Vagina (tissue), 2 donors: ENCODE measurements at regions not wholly inside any gene's neighbourhood (a gene's known extent, or its start where the extent isn't known, plus 50 kb on each side); places are given as distances from the start of the nearest gene placed in this dataset.

ENCODE experiments used
- DNase-seq, 2 donors: peaks; one replicate each; pipeline ENCODE4 v3.0.0-alpha.2; 2017; ENCODE audit errors: extremely low spot score in 2 of 2
- H3K27ac ChIP-seq: fragments of 200-600 bp; sonication (generic); one replicate; pipeline ENCODE4 v1.5.1; 2019
- H3K27me3 ChIP-seq: fragments of 200-600 bp; sonication (generic); one replicate; pipeline ENCODE4 v1.5.1; 2019
- H3K36me3 ChIP-seq, 2 donors: fragments of 200-600 bp; sonication (generic); one replicate each; pipeline ENCODE4 v1.5.1; 2017 to 2019
- H3K4me1 ChIP-seq: fragments of 200-600 bp; sonication (generic); one replicate; pipeline ENCODE4 v1.5.1; 2019
- H3K4me3 ChIP-seq, 2 donors: fragments of 200-600 bp; sonication (generic); 1 replicate in 1 of 2; 2 replicates in 1 of 2; pipeline ENCODE4 v1.5.1; 2016 to 2019
- H3K9me3 ChIP-seq: fragments of 200-600 bp; sonication (generic); one replicate; pipeline ENCODE4 v1.5.1; 2019
- POLR2A ChIP-seq, 2 donors: fragments of 450-650 bp; IDR thresholded peaks; one replicate each; pipeline ENCODE4 v1.6.1; 2017; ENCODE audit warnings: antibody characterized with exemption in 2 of 2, mild to moderate bottlenecking in 2 of 2, moderate library complexity in 2 of 2
- POLR2AphosphoS5 ChIP-seq, 2 donors: sonication (generic); formaldehyde crosslinking; IDR thresholded peaks; one replicate each; pipeline ENCODE4 v1.9.0; 2017; ENCODE audit warnings: antibody characterized with exemption in 2 of 2, mild to moderate bottlenecking in 2 of 2, low read depth in 1 of 2; ENCODE audit not compliant: insufficient read depth in 1 of 2
- intact Hi-C: fragments of 100-400 bp; cut with DNase I; formaldehyde crosslinking; loops from one replicate; pipeline ENCODE4 v1.15.1; 2023
- TF ChIP-seq, protein P1 (sequence below), 3 experiments: fragments of 450-650 bp in 2 of 3; fragments of 200-600 bp in 1 of 3; sonication (generic) in 1 of 3; IDR thresholded peaks; one replicate each; pipeline ENCODE4 v1.5.1; 2017 to 2019; ENCODE audit warnings: antibody characterized with exemption in 3 of 3, mild to moderate bottlenecking in 2 of 3, moderate library complexity in 2 of 3

DNA sequence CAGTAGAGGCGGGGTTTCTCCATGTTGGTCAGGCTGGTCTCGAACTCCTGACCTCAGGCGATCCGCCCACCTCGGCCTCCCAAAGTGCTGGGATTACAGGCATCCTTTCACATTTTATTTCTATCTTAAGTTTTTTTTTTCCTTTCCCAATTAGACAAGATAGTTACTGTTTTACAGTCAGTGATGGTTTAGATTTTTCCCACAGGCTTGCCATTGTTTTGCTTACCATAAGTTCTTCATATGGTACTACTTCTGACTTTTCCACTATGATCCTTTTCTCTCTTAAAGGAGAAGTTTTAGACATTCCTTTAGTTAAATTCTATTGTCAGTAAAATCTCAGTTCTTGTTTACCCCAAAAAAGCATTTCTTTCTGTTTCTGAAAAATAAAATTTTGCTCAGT is 462.6 kb downstream of the CENPC start:
- H3K36me3 ChIP-seq = no peaks in the 10 kb centered on the region
- no peaks in the 10 kb centered on the region for H3K9me3 ChIP-seq
- intact Hi-C loops = no loop called here
- TF ChIP-seq, protein P1, sequence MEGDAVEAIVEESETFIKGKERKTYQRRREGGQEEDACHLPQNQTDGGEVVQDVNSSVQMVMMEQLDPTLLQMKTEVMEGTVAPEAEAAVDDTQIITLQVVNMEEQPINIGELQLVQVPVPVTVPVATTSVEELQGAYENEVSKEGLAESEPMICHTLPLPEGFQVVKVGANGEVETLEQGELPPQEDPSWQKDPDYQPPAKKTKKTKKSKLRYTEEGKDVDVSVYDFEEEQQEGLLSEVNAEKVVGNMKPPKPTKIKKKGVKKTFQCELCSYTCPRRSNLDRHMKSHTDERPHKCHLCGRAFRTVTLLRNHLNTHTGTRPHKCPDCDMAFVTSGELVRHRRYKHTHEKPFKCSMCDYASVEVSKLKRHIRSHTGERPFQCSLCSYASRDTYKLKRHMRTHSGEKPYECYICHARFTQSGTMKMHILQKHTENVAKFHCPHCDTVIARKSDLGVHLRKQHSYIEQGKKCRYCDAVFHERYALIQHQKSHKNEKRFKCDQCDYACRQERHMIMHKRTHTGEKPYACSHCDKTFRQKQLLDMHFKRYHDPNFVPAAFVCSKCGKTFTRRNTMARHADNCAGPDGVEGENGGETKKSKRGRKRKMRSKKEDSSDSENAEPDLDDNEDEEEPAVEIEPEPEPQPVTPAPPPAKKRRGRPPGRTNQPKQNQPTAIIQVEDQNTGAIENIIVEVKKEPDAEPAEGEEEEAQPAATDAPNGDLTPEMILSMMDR (IDR thresholded peaks at IDR 0.05) = no peak
- TF ChIP-seq POLR2AphosphoS5 (IDR thresholded peaks at IDR 0.05; ENCODE audit: insufficient read depth in 1 of 2, low read depth in 1 of 2) (no peak), POLR2A (IDR thresholded peaks at IDR 0.05) (no peak)
- H3K4me3 ChIP-seq = no peak overlapping the region
- DNase-seq = no peak
- H3K27me3 ChIP-seq = no peaks in the 10 kb centered on the region
- no peak overlapping the region for H3K27ac ChIP-seq
- no peaks in the 10 kb centered on the region for H3K4me1 ChIP-seq

DNA sequence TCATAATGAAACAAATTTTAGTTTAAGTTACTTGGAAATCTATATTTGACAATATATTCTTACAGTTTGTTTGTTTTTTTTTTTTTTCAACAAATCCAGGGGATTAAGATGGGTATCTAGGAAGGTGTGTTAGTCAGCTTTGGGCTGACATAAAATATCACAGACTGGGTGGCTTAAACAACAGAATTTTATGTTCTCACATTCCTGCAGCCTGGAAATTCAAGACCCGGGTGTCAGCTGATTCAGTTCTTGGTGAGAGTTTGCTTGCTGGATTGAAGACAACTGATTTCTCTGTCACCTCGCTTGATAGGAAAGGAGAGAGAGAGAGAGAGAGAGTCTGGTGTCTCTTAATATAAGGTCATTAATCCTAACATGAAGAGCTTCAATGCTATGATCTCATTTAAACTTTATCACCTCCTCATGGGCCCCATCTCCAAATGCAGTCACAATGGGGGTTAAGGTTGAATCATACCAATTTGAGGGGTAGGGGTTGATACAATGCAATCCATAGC is 465.2 kb downstream of the CENPC start:
- H3K9me3 ChIP-seq = no peaks in the 10 kb centered on the region
- H3K4me3 ChIP-seq = no peak overlapping the region
- no peak for TF ChIP-seq POLR2A (IDR thresholded peaks at IDR 0.05)
- no peak for TF ChIP-seq POLR2AphosphoS5 (IDR thresholded peaks at IDR 0.05; ENCODE audit: insufficient read depth in 1 of 2, low read depth in 1 of 2)
- TF ChIP-seq, protein P1 (IDR thresholded peaks at IDR 0.05) = no peak
- H3K27me3 ChIP-seq = no peaks in the 10 kb centered on the region
- H3K4me1 ChIP-seq = no peaks in the 10 kb centered on the region
- intact Hi-C loops = no loop called here
- no peak overlapping the region for H3K27ac ChIP-seq
- H3K36me3 ChIP-seq = no peaks in the 10 kb centered on the region
- no peak for DNase-seq

DNA sequence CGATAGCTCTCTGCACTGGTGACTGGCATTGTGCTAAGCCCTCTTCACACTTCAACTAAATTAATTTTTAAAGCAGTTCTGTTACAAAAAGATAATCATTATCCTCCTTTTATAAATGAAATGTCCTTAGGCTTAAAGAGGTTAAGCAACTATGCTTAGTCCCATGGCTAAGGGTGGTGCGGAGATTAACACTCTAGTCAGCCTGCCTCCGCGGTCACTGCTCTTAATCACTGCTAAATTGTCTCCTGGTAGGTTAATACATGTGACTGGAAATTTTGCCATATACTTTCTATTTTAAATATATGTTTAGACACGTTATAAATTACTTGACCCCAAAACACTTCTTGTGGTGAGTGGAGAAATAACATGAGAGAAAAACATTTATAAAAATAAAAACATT is 473.7 kb downstream of the CENPC start:
- Histone ChIP-seq H3K36me3 (no peaks in the 10 kb centered on the region), H3K9me3 (no peaks in the 10 kb centered on the region), H3K4me3 (no peak overlapping the region), H3K27me3 (no peaks in the 10 kb centered on the region), H3K27ac (no peak overlapping the region), H3K4me1 (no peaks in the 10 kb centered on the region)
- TF ChIP-seq, protein P1 (IDR thresholded peaks at IDR 0.05) = no peak
- TF ChIP-seq POLR2A (IDR thresholded peaks at IDR 0.05) (no peak), POLR2AphosphoS5 (IDR thresholded peaks at IDR 0.05; ENCODE audit: insufficient read depth in 1 of 2, low read depth in 1 of 2) (no peak)
- intact Hi-C loops = no loop called here
- DNase-seq = no peak

DNA sequence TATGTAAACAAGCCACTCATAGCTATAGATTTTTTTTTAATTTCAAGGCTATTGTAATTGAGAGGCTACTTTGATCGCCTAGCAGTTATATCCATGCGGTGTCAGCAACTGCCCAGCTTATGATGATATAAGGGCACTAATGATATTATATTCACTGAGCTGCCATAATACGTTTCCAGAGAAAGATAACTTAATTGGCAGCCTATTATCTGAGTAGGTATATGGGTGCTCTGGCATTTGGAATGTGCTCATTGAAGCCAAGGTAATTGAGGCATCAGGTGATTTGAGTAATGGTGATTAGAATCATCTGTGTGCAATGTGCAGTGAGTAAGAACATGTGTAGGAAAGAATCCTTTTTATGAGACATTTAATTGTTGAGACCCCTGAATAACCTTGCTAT is 490.0 kb downstream of the CENPC start:
- Histone ChIP-seq H3K4me1 (no peaks in the 10 kb centered on the region), H3K36me3 (no peaks in the 10 kb centered on the region), H3K4me3 (no peak overlapping the region), H3K27ac (no peak overlapping the region), H3K9me3 (no peaks in the 10 kb centered on the region), H3K27me3 (no peaks in the 10 kb centered on the region)
- no peak for DNase-seq
- TF ChIP-seq POLR2A (IDR thresholded peaks at IDR 0.05) (no peak), POLR2AphosphoS5 (IDR thresholded peaks at IDR 0.05; ENCODE audit: insufficient read depth in 1 of 2, low read depth in 1 of 2) (no peak)
- TF ChIP-seq, protein P1 (IDR thresholded peaks at IDR 0.05) = no peak
- intact Hi-C loops = no loop called here

DNA sequence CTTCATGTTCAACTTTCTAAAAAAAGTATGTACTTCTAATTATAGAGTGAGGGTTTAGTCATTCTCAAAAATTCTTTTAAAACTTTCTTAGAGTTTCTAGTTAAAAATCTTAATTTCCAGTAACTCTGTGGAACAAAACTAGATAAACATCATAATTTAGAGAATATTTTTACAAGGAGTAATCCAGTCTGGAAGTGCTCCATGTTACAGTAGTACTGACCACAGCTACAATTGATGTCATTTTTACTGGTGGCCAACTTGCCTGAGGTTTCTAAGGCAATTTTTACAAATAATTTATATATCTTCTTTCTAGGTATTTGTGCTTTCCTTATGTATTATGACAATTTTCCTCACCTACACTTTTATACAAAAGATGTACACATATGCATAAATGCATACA is 490.4 kb downstream of the CENPC start:
- TF ChIP-seq POLR2AphosphoS5 (IDR thresholded peaks at IDR 0.05; ENCODE audit: insufficient read depth in 1 of 2, low read depth in 1 of 2) (no peak), POLR2A (IDR thresholded peaks at IDR 0.05) (no peak)
- TF ChIP-seq, protein P1 (IDR thresholded peaks at IDR 0.05) = no peak
- Histone ChIP-seq H3K27me3 (no peaks in the 10 kb centered on the region), H3K4me1 (no peaks in the 10 kb centered on the region), H3K27ac (no peak overlapping the region), H3K4me3 (no peak overlapping the region), H3K9me3 (no peaks in the 10 kb centered on the region), H3K36me3 (no peaks in the 10 kb centered on the region)
- intact Hi-C loops = no loop called here
- DNase-seq = no peak
